HFF-Myc (cell line): ENCODE measurements at regions not wholly inside any gene's neighbourhood (a gene's known extent, or its start where the extent isn't known, plus 50 kb on each side); places are given as distances from the start of the nearest gene placed in this dataset.

Source experiments
- DNase-seq: peaks from one replicate; pipeline ENCODE4 v3.0.0-alpha.2; 2011; ENCODE audit warnings: low read depth; ENCODE audit errors: extremely low read depth
- H3K4me3 ChIP-seq: replicated peaks from 2 replicates; pipeline ENCODE4 v1.5.1; 2011; ENCODE audit warnings: low read depth, mild to moderate bottlenecking, control low read depth, low read length
- CTCF ChIP-seq: IDR thresholded peaks from 2 replicates; pipeline ENCODE4 v1.5.1; 2012; ENCODE audit warnings: mild to moderate bottlenecking, low read depth, low read length, control low read depth; ENCODE audit errors: missing control alignments

DNA sequence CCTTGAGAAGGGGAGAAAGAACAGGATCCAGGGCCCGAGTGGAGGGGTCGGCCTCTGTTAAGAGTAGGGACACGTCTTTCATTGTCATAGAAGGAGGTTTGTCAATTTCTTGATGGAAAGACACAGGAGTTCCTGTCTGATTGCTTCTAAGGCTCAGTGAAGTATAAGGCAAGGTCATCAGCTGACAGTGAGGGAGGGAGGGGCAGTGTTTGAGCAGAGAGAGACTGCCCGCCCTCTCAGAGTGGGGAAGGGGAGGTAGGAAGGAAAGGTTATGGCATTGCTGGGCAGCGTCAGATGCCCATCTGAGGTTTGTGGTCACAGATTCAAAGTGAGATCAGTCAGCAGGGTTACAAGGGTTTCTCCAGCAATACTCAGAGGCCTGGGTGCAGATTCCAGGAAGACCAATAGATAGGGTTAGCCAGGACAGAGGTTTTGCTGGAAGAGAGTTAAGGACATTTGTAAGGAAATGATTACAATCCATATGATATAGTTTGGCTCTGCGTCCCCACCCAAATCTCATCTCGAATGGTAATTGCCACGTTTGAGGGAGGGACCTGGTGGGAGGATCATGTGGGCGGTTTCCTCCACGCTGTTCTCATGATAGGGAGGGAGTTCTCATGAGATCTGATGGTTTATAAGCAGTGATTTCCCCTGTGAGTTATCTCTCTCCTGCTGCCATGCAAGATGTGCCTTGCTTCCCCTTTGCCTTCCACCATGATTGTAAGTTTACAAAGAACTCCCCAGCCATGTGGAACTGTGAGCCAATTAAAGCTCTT lies 127.2 kb upstream of the GJB5 start:
- no peak for DNase-seq
- no peak overlapping the region for H3K4me3 ChIP-seq
- no peak for TF ChIP-seq CTCF

DNA sequence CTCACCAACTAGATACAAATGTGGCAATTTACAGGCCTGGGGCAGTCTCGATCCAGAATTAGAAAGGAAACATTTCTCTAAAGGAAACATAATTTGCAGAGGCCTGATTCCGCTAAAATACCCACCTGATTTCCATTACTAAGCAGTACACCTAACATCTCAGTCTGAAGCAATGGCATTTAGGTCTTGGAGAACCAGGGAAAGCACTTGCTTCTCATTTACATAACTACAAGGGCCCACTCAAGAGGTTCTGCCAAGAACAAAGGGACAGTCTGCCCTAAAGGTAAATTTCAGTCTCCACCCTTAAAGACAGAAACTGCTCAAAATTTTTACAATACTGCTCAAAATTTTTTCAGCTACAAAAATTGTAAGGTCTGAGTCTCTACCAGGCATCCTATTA lies 123.7 kb upstream of the GJB5 start:
- DNase-seq: no peak
- H3K4me3 ChIP-seq: no peak overlapping the region
- no peak for TF ChIP-seq CTCF

DNA sequence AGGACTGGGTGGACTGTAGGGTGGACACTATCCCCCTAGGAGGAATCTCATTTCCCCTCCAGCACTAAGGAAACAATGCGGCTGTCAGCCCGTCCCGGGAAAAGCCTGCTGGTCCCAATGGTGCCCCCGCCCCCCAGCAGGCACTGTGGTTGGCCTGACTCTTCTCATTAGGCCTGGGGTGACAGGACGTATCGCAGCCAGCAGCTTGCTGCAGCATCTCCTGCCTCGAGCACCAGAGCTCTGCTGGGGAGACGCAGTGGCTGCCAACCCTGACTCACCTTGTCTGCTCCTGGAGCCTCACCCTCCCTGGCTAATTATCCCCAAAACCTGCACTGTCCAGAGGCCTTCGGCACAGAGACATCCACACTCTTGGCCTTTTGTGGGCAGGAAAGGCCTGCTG lies 115.1 kb upstream of the GJB5 start:
- no peak for TF ChIP-seq CTCF
- DNase-seq: no peak
- no peak overlapping the region for H3K4me3 ChIP-seq

DNA sequence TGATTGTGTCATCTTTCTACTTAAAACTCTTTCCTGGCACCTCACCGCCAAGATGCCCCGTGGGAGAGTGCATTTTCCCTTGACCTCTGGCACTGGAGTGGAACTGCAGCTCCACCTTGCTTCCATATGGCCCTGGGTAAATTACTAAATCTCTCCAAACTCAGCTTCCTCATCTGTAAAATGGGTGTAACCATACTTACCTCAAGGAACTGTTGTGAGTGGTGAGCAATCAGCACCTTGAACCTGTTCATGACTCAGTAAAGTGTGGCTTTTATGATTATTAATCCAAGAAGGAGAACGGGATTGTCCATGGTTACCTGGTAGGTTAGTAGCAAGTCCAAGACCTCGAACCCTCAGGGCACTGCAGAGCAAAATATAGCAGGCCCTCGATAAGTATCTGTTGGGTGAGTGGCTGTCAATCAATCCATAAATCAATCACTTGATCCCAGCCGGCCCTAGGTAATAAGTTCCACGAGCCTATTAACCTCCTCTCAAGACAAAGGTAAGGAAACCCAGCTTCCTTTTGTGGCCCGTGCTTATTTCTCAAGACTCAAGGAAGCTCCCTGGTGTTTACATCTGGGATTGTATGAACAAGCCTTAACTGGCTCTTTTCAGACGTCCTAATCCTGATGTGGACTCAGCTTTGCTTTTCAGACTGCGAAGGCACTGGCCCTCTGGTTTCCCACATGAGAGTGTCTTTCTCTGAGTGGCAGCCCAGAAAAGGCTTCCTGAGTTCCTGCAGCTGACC lies 114.0 kb upstream of the GJB5 start:
- no peak for DNase-seq
- no peak overlapping the region for H3K4me3 ChIP-seq
- no peak for TF ChIP-seq CTCF

- H3K4me3 ChIP-seq: no peak overlapping the region
- no peak for TF ChIP-seq CTCF
- DNase-seq: no peak
These were observed 112.2 kb upstream of the GJB5 start for GRCh38 chr1:34642679-34643078.

DNA sequence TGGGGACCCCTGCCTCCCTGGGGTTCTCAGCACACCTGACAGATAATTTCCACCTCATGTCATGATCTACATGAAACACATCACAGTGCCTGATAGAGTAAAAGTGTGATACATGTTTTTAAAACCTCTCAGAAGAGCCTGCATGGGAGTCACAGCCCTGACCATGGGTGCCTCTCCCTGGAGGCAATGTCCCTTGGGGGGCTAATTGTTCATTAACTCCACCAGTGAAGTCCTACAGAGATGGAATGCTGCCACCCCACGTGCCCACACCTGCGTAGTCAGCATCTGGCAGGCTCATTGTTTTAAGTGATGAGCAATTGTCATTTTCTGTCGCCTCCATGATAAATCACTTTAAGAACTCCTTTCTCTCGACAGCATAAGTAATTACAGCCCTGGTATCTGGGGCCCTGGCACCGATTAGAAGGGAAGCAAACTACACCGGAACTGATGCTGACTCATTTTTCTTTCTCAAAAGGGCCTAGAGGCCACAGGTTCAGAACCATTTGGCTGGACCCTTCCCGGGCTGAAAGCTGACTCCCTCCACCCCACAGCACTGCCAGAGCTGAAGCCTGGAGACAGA lies 109.6 kb upstream of the GJB5 start:
- DNase-seq: no peak
- TF ChIP-seq CTCF: no peak
- no peak overlapping the region for H3K4me3 ChIP-seq
